ENCODE measurements at regions not wholly inside any gene's neighbourhood (a gene's known extent, or its start where the extent isn't known, plus 50 kb on each side); places are given as distances from the start of the nearest gene placed in this dataset.

- H3K9me3 ChIP-seq: no peaks in the 10 kb centered on the region
- intact Hi-C loops (cut with DNase I): loop anchor here (5.0 to 10.0 kb wide), 3 partner anchors 58 to 302 kb away; no protein-coding TSS in a partner anchor
- H3K9ac ChIP-seq (ENCODE audit: low read depth in 2 of 2, low read length in 2 of 2): no peak overlapping the region
- no peaks in the 10 kb centered on the region for H3K4me1 ChIP-seq
- H3K27ac ChIP-seq: no peak overlapping the region
- no peaks in the 10 kb centered on the region for H3K36me3 ChIP-seq
- no peak overlapping the region for H3K4me3 ChIP-seq
- no peak for TF ChIP-seq CTCF (IDR thresholded peaks at IDR 0.05)
- DNase-seq: no peak
- H3K27me3 ChIP-seq: no peaks in the 10 kb centered on the region
These were observed 166.1 kb upstream of the EEA1 start for GRCh38 chr12:93094988-93095737.

- H3K4me3 ChIP-seq: no peak overlapping the region
- no peaks in the 10 kb centered on the region for H3K36me3 ChIP-seq
- no peaks in the 10 kb centered on the region for H3K4me1 ChIP-seq
- TF ChIP-seq CTCF (IDR thresholded peaks at IDR 0.05): no peak
- intact Hi-C loops (cut with DNase I): loop anchor here (5.0 to 10.0 kb wide), 3 partner anchors 60 to 300 kb away; no protein-coding TSS in a partner anchor
- no peaks in the 10 kb centered on the region for H3K27me3 ChIP-seq
- H3K27ac ChIP-seq: no peak overlapping the region
- no peak overlapping the region for H3K9ac ChIP-seq (ENCODE audit: low read depth in 2 of 2, low read length in 2 of 2)
- no peaks in the 10 kb centered on the region for H3K9me3 ChIP-seq
- DNase-seq: no peak
These were observed 168.3 kb upstream of the EEA1 start for GRCh38 chr12:93097417-93097816.

- H3K9me3 ChIP-seq: no peaks in the 10 kb centered on the region
- peak; percentile 85 for DNase-seq
- no peaks in the 10 kb centered on the region for H3K27me3 ChIP-seq
- H3K27ac ChIP-seq: no peak overlapping the region
- no peaks in the 10 kb centered on the region for H3K36me3 ChIP-seq
- H3K4me3 ChIP-seq: no peak overlapping the region
- intact Hi-C loops (cut with DNase I): loop anchor here (5.0 to 10.0 kb wide), 3 partner anchors 61 to 299 kb away; no protein-coding TSS in a partner anchor
- peak; percentile 60 for TF ChIP-seq CTCF (IDR thresholded peaks at IDR 0.05)
- H3K9ac ChIP-seq (ENCODE audit: low read depth in 2 of 2, low read length in 2 of 2): no peak overlapping the region
- no peaks in the 10 kb centered on the region for H3K4me1 ChIP-seq
These were observed 169.0 kb upstream of the EEA1 start for GRCh38 chr12:93098077-93098476.

GRCh38 chr12:93099792-93100191, 170.7 kb upstream of the EEA1 start:
- Histone ChIP-seq H3K9ac (ENCODE audit: low read depth in 2 of 2, low read length in 2 of 2) (no peak overlapping the region), H3K27me3 (no peaks in the 10 kb centered on the region), H3K9me3 (no peaks in the 10 kb centered on the region), H3K4me3 (no peak overlapping the region), H3K27ac (no peak overlapping the region), H3K4me1 (no peaks in the 10 kb centered on the region), H3K36me3 (no peaks in the 10 kb centered on the region)
- DNase-seq: no peak
- TF ChIP-seq CTCF (IDR thresholded peaks at IDR 0.05): no peak
- intact Hi-C loops (cut with DNase I): loop anchor here (5.0 to 10.0 kb wide), 3 partner anchors 62 to 298 kb away; no protein-coding TSS in a partner anchor

GRCh38 chr12:93100610-93101009, 171.5 kb upstream of the EEA1 start:
- intact Hi-C loops (cut with DNase I): no loop called here

More at GRCh38 chr12:93100610-93101009, 171.5 kb upstream of the EEA1 start:
- no peak for DNase-seq
- no peaks in the 10 kb centered on the region for H3K4me1 ChIP-seq
- H3K9me3 ChIP-seq: no peaks in the 10 kb centered on the region
- H3K9ac ChIP-seq (ENCODE audit: low read depth in 2 of 2, low read length in 2 of 2): no peak overlapping the region
- H3K27ac ChIP-seq: no peak overlapping the region
- no peak for TF ChIP-seq CTCF (IDR thresholded peaks at IDR 0.05)
- H3K36me3 ChIP-seq: no peaks in the 10 kb centered on the region
- H3K4me3 ChIP-seq: no peak overlapping the region
- H3K27me3 ChIP-seq: no peaks in the 10 kb centered on the region
